H1 (cell line): ENCODE measurements at regions not wholly inside any gene's neighbourhood (a gene's known extent, or its start where the extent isn't known, plus 50 kb on each side); places are given as distances from the start of the nearest gene placed in this dataset.

ENCODE experiments used
- CTCF ChIA-PET: fragments of 300-600 bp; sonication (Branson Sonifier 250); formaldehyde crosslinking; loops from one replicate; lab custom pipeline; 2021; ENCODE audit not compliant: partially characterized antibody; lab: Charles Lee
- POLR2A ChIA-PET: fragments of 300-600 bp; sonication (Branson Sonifier 250); formaldehyde crosslinking; loops from one replicate; lab custom pipeline; 2021; ENCODE audit warnings: inconsistent platforms; ENCODE audit not compliant: partially characterized antibody; lab: Charles Lee
- DNase-seq, 2 experiments: peaks; one replicate each; pipeline versions ENCODE4 v3.0.0 to v3.0.0-alpha.2; 2010 to 2022; ENCODE audit warnings: low spot score in 2 of 2, low read depth in 1 of 2, mixed read lengths in 1 of 2
- FAIRE-seq: peaks from 2 replicates; lab custom pipeline; 2011; peaks lifted over from hg19 to GRCh38; lab: Jason Lieb, UNC
- H2AFZ ChIP-seq: 2 replicates; pipeline ENCODE4 v1.8.1; 2012; ENCODE audit warnings: low read length, inconsistent platforms
- H2AK5ac ChIP-seq: 2 replicates; pipeline ENCODE4 v1.6.1; 2013; ENCODE audit warnings: low read depth, low read length
- H2BK120ac ChIP-seq: replicated peaks from 2 replicates; pipeline ENCODE3; 2013; ENCODE audit warnings: low read depth, low read length, inconsistent platforms
- H2BK12ac ChIP-seq: 2 replicates; pipeline ENCODE4 v1.6.1; 2013; ENCODE audit warnings: low read depth, low read length
- H2BK15ac ChIP-seq: 2 replicates; pipeline ENCODE4 v1.6.1; 2013; ENCODE audit warnings: low read length
- H2BK20ac ChIP-seq: 2 replicates; pipeline ENCODE4 v1.6.1; 2013; ENCODE audit warnings: low read length
- H2BK5ac ChIP-seq: 2 replicates; pipeline ENCODE4 v1.6.1; 2013; ENCODE audit warnings: low read depth, low read length
- H3K14ac ChIP-seq: 2 replicates; pipeline ENCODE4 v1.6.1; 2013; ENCODE audit warnings: inconsistent platforms; ENCODE audit not compliant: insufficient read length
- H3K18ac ChIP-seq: 2 replicates; pipeline ENCODE4 v1.6.1; 2013; ENCODE audit warnings: low read length; ENCODE audit errors: extremely low read depth
- H3K23ac ChIP-seq: 2 replicates; pipeline ENCODE4 v1.6.1; 2013; ENCODE audit warnings: inconsistent platforms; ENCODE audit not compliant: insufficient read length
- H3K23me2 ChIP-seq: 2 replicates; pipeline ENCODE4 v1.6.1; 2013; ENCODE audit warnings: low read depth, low read length
- H3K27ac ChIP-seq: 2 replicates; pipeline ENCODE4 v1.6.1; 2011; ENCODE audit warnings: low read depth, low read length, inconsistent platforms
- H3K27me3 ChIP-seq, 4 experiments: replicated peaks in 1 of 4; 1 replicate in 1 of 4; 2 replicates in 3 of 4; pipeline versions ENCODE4 v1.6.1 to v1.8.1; 2011 to 2013; ENCODE audit warnings: low read length in 3 of 4, mild to moderate bottlenecking in 3 of 4, inconsistent platforms in 2 of 4, mixed read lengths in 2 of 4, moderate library complexity in 1 of 4; ENCODE audit not compliant: control insufficient read depth in 3 of 4, insufficient read depth in 3 of 4; ENCODE audit errors: extremely low read depth in 1 of 4
- H3K36me3 ChIP-seq, 4 experiments: 2 replicates each; pipeline versions ENCODE4 v1.6.1 to v1.8.1; 2011 to 2013; ENCODE audit warnings: mild to moderate bottlenecking in 4 of 4, low read length in 3 of 4, moderate library complexity in 2 of 4, control low read depth in 1 of 4, inconsistent platforms in 1 of 4; ENCODE audit not compliant: insufficient read depth in 4 of 4, control insufficient read depth in 2 of 4
- H3K4ac ChIP-seq: replicated peaks from 2 replicates; pipeline ENCODE3; 2013; ENCODE audit warnings: low read length, low read depth, mixed read lengths, inconsistent platforms; ENCODE audit not compliant: insufficient read length
- H3K4me1 ChIP-seq, 4 experiments: replicated peaks in 1 of 4; 1 replicate in 1 of 4; 2 replicates in 3 of 4; pipeline versions ENCODE4 v1.6.1 to v1.8.1; 2011 to 2013; ENCODE audit warnings: low read length in 3 of 4, inconsistent platforms in 2 of 4, mixed read lengths in 1 of 4; ENCODE audit not compliant: insufficient read depth in 4 of 4, control insufficient read depth in 3 of 4
- H3K4me2 ChIP-seq, 2 experiments: 2 replicates each; pipeline versions ENCODE4 v1.6.1 to v1.8.1; 2011 to 2013; ENCODE audit warnings: low read depth in 2 of 2, low read length in 2 of 2, control low read depth in 1 of 2, inconsistent platforms in 1 of 2, mild to moderate bottlenecking in 1 of 2; ENCODE audit not compliant: insufficient read depth in 1 of 2
- H3K4me3 ChIP-seq, 4 experiments: fragments of 200-600, 300-600 bp in 1 of 4; sonication (generic), shearing (Covaris generic), sonication (Bioruptor Twin) in 1 of 4; 2 replicates each; pipeline versions ENCODE4 v1.5.1 to v1.8.1; 2011 to 2016; ENCODE audit warnings: low read length in 4 of 4, low read depth in 3 of 4, control low read depth in 2 of 4, inconsistent platforms in 2 of 4, mild to moderate bottlenecking in 2 of 4, mixed read lengths in 1 of 4, moderate library complexity in 1 of 4; ENCODE audit not compliant: insufficient read depth in 2 of 4; ENCODE audit errors: extremely low read depth in 1 of 4
- H3K56ac ChIP-seq: replicated peaks from 2 replicates; pipeline ENCODE3; 2013; ENCODE audit warnings: low read depth, mild to moderate bottlenecking, mixed read lengths, low read length, inconsistent platforms; ENCODE audit not compliant: insufficient read length
- H3K79me1 ChIP-seq: 2 replicates; pipeline ENCODE4 v1.6.1; 2013; ENCODE audit warnings: low read depth, low read length, control low read depth
- H3K79me2 ChIP-seq, 2 experiments: 2 replicates each; pipeline versions ENCODE4 v1.6.1 to v1.8.1; 2012 to 2013; ENCODE audit warnings: low read length in 2 of 2, mild to moderate bottlenecking in 2 of 2, inconsistent platforms in 1 of 2; ENCODE audit not compliant: insufficient read depth in 2 of 2, control insufficient read depth in 1 of 2
- H3K9ac ChIP-seq, 4 experiments: replicated peaks in 1 of 4; 1 replicate in 1 of 4; 2 replicates in 3 of 4; pipeline versions ENCODE4 v1.6.1 to v1.8.1; 2011 to 2013; ENCODE audit warnings: low read depth in 3 of 4, low read length in 3 of 4, control low read depth in 2 of 4, mild to moderate bottlenecking in 2 of 4, moderate library complexity in 2 of 4, inconsistent platforms in 1 of 4; ENCODE audit errors: extremely low read depth in 1 of 4
- H3K9me3 ChIP-seq, 2 experiments: 2 replicates each; pipeline versions ENCODE4 v1.6.1 to v1.8.1; 2012 to 2013; ENCODE audit warnings: mild to moderate bottlenecking in 2 of 2, moderate library complexity in 2 of 2, control low read depth in 1 of 2, inconsistent platforms in 1 of 2, low read depth in 1 of 2, low read length in 1 of 2, mixed read lengths in 1 of 2; ENCODE audit not compliant: insufficient read depth in 2 of 2
- H4K20me1 ChIP-seq, 2 experiments: replicated peaks in 1 of 2; 2 replicates each; pipeline versions ENCODE3 to v1.8.1; 2011 to 2013; ENCODE audit warnings: inconsistent platforms in 2 of 2, low read length in 2 of 2, mild to moderate bottlenecking in 1 of 2; ENCODE audit not compliant: insufficient read depth in 2 of 2, control insufficient read depth in 1 of 2
- H4K5ac ChIP-seq: 2 replicates; pipeline ENCODE4 v1.6.1; 2013; ENCODE audit warnings: low read length, low read depth, mixed read lengths, inconsistent platforms; ENCODE audit not compliant: insufficient read length
- H4K8ac ChIP-seq: 2 replicates; pipeline ENCODE4 v1.8.0; 2013; ENCODE audit warnings: mild to moderate bottlenecking, moderate library complexity, low read length, inconsistent platforms; ENCODE audit not compliant: insufficient read depth; ENCODE audit errors: extremely low read depth
- H4K91ac ChIP-seq: replicated peaks from 2 replicates; pipeline ENCODE3; 2013; ENCODE audit warnings: low read length, mixed read lengths, inconsistent platforms; ENCODE audit not compliant: insufficient read length
- ATF3 ChIP-seq: IDR thresholded peaks from 2 replicates; pipeline ENCODE4 v1.6.1; 2011; ENCODE audit warnings: low read depth, mild to moderate bottlenecking, low read length; ENCODE audit not compliant: insufficient read depth
- BCL11A ChIP-seq, 2 experiments: IDR thresholded peaks; one replicate each; pipeline ENCODE4 v1.6.1; 2011; ENCODE audit warnings: low read depth in 2 of 2, low read length in 2 of 2, mild to moderate bottlenecking in 2 of 2
- CHD1 ChIP-seq: IDR thresholded peaks from 2 replicates; pipeline ENCODE4 v1.6.1; 2012; ENCODE audit warnings: low read depth, low read length, improper control_type of control experiment
- CTBP2 ChIP-seq: IDR thresholded peaks from 2 replicates; pipeline ENCODE4 v1.7.0; 2011; ENCODE audit warnings: borderline replicate concordance, mild to moderate bottlenecking, moderate library complexity, mixed read lengths, low read length; ENCODE audit not compliant: insufficient read depth, insufficient read length
- FOSL1 ChIP-seq: IDR thresholded peaks from 2 replicates; pipeline ENCODE4 v1.6.1; 2011; ENCODE audit warnings: mild to moderate bottlenecking, low read depth, low read length, moderate library complexity; ENCODE audit not compliant: insufficient read depth
- HDAC2 ChIP-seq, 2 experiments: fragments of 300-600 bp in 1 of 2; sonication (generic) in 1 of 2; IDR thresholded peaks; 2 replicates each; pipeline ENCODE4 v1.6.1; 2011 to 2012; ENCODE audit warnings: low read depth in 2 of 2, low read length in 2 of 2, mild to moderate bottlenecking in 2 of 2, moderate library complexity in 2 of 2, borderline replicate concordance in 1 of 2, inconsistent platforms in 1 of 2
- KDM4A ChIP-seq: IDR thresholded peaks from one replicate; pipeline ENCODE4 v1.7.1; 2012; ENCODE audit warnings: low read depth, mild to moderate bottlenecking, moderate library complexity, low read length, inconsistent platforms; ENCODE audit not compliant: severe bottlenecking
- NANOG ChIP-seq: IDR thresholded peaks from 2 replicates; pipeline ENCODE4 v1.6.1; 2011; ENCODE audit warnings: low read length, low read depth, mild to moderate bottlenecking, inconsistent platforms; ENCODE audit not compliant: insufficient read depth, poor library complexity, severe bottlenecking
- RAD21 ChIP-seq, 2 experiments: IDR thresholded peaks in 1 of 2; conservative IDR thresholded peaks in 1 of 2; 2 replicates each; pipeline ENCODE4 v1.6.1; 2011; ENCODE audit warnings: low read depth in 2 of 2, low read length in 2 of 2, improper control_type of control experiment in 1 of 2, inconsistent platforms in 1 of 2, mild to moderate bottlenecking in 1 of 2, moderate library complexity in 1 of 2
- RFX5 ChIP-seq: IDR thresholded peaks from 2 replicates; pipeline ENCODE4 v1.6.1; 2011; ENCODE audit warnings: low read depth, low read length, improper control_type of control experiment, borderline replicate concordance
- SP2 ChIP-seq: IDR thresholded peaks from 2 replicates; pipeline ENCODE4 v1.6.1; 2012; ENCODE audit warnings: mild to moderate bottlenecking, low read length, inconsistent platforms
- TCF12 ChIP-seq: IDR thresholded peaks from 2 replicates; pipeline ENCODE4 v1.6.1; 2011; ENCODE audit warnings: low read depth, mild to moderate bottlenecking, low read length

GRCh38 chr2:129247751-129248150 lies 731.7 kb upstream of the RAB6C start (continued):
- TF ChIP-seq CHD1 (no peak), SP2 (no peak)

GRCh38 chr2:129248198-129248597 lies 731.3 kb upstream of the RAB6C start:
- Histone ChIP-seq H3K14ac (no peak overlapping the region), H2BK12ac (no peak overlapping the region), H3K56ac (no peak overlapping the region), H3K4me1 (no peaks in the 10 kb centered on the region), H2BK120ac (no peak overlapping the region), H3K79me2 (no peaks in the 10 kb centered on the region), H2BK5ac (no peak overlapping the region), H2BK20ac (no peak overlapping the region), H2AK5ac (no peak overlapping the region), H3K9ac (no peak overlapping the region), H4K91ac (no peak overlapping the region), H3K36me3 (no peaks in the 10 kb centered on the region), H3K27me3 (no peaks in the 10 kb centered on the region), H3K27ac (no peak overlapping the region), H4K5ac (no peak overlapping the region), H2AFZ (no peak overlapping the region), H3K23me2 (no peaks in the 10 kb centered on the region), H4K8ac (no peak overlapping the region), H3K4me2 (no peak overlapping the region), H3K18ac (no peak overlapping the region), H3K23ac (no peak overlapping the region), H3K4ac (no peak overlapping the region), H3K79me1 (no peaks in the 10 kb centered on the region), H4K20me1 (no peaks in the 10 kb centered on the region), H3K4me3 (no peak overlapping the region), H2BK15ac (no peak overlapping the region), H3K9me3 (peaks cover 4 to 8% of the 10 kb centered on the region in 2 experiments; a peak in 1 of 4 replicates)
- POLR2A ChIA-PET = no interaction called here
- FAIRE-seq (no peak), DNase-seq (no peak)
- CTCF ChIA-PET = interaction anchor here (1.2 kb wide), 2 partner anchors 8 to 26 kb away, joined by 3 read pairs; no protein-coding TSS in a partner anchor
- TF ChIP-seq HDAC2 (IDR thresholded peaks at IDR 0.05; ENCODE audit: borderline replicate concordance in 1 of 2, low read depth in 2 of 2, low read length in 2 of 2) (no peak), KDM4A (no peak), RAD21 (IDR thresholded peaks at IDR 0.05 in 1 of 2, conservative IDR thresholded peaks at IDR 0.05 in 1 of 2; ENCODE audit: low read depth in 2 of 2, low read length in 2 of 2) (no peak), ATF3 (no peak), BCL11A (IDR thresholded peaks at IDR 0.05; ENCODE audit: low read depth in 2 of 2, low read length in 2 of 2) (no peak), NANOG (no peak), TCF12 (no peak), RFX5 (no peak), FOSL1 (no peak), CTBP2 (no peak)
